GM06990 (cell line): ENCODE measurements at regions not wholly inside any gene's neighbourhood (a gene's known extent, or its start where the extent isn't known, plus 50 kb on each side); places are given as distances from the start of the nearest gene placed in this dataset.

ENCODE experiments used
- DNase-seq: peaks from one replicate; pipeline ENCODE4 v3.0.0-alpha.2; 2011; ENCODE audit not compliant: insufficient read length; ENCODE audit errors: extremely low read depth
- H3K27me3 ChIP-seq: replicated peaks from 2 replicates; pipeline ENCODE4 v1.6.0; 2011; ENCODE audit warnings: low read length; ENCODE audit not compliant: control insufficient read depth, insufficient read depth
- H3K36me3 ChIP-seq: 2 replicates; pipeline ENCODE4 v1.5.1; 2011; ENCODE audit warnings: low read length; ENCODE audit not compliant: control insufficient read depth, insufficient read depth
- H3K4me3 ChIP-seq: replicated peaks from 2 replicates; pipeline ENCODE4 v1.5.1; 2011; ENCODE audit warnings: low read depth, mild to moderate bottlenecking, control low read depth, low read length
- CTCF ChIP-seq: IDR thresholded peaks from 2 replicates; pipeline ENCODE4 v1.5.1; 2011; ENCODE audit warnings: low read length, control low read depth, mild to moderate bottlenecking, inconsistent platforms; ENCODE audit not compliant: insufficient read depth, poor library complexity, severe bottlenecking

GRCh38 chr11:112899235-112900006 lies 61.8 kb upstream of the NCAM1 start:
- TF ChIP-seq CTCF, result no peak
- H3K4me3 ChIP-seq, result no peak overlapping the region
- H3K27me3 ChIP-seq, result no peaks in the 10 kb centered on the region
- no peaks in the 10 kb centered on the region for H3K36me3 ChIP-seq
- no peak for DNase-seq

GRCh38 chr11:112901924-112902323 lies 59.3 kb upstream of the NCAM1 start:
- Histone ChIP-seq H3K27me3 (no peaks in the 10 kb centered on the region), H3K36me3 (no peaks in the 10 kb centered on the region), H3K4me3 (no peak overlapping the region)
- DNase-seq, result no peak
- no peak for TF ChIP-seq CTCF

GRCh38 chr11:112902361-112903011 lies 58.7 kb upstream of the NCAM1 start:
- no peak for TF ChIP-seq CTCF
- Histone ChIP-seq H3K27me3 (no peaks in the 10 kb centered on the region; the same call in 1 of the 2 replicates), H3K4me3 (no peak overlapping the region), H3K36me3 (no peaks in the 10 kb centered on the region)
- no peak for DNase-seq

GRCh38 chr11:112903340-112903739 lies 57.9 kb upstream of the NCAM1 start:
- H3K36me3 ChIP-seq, result no peaks in the 10 kb centered on the region
- no peak overlapping the region for H3K4me3 ChIP-seq
- DNase-seq, result no peak
- no peak for TF ChIP-seq CTCF
- H3K27me3 ChIP-seq, result no peaks in the 10 kb centered on the region; the same call in 1 of the 2 replicates

GRCh38 chr11:112911124-112911523 lies 50.1 kb upstream of the NCAM1 start:
- no peaks in the 10 kb centered on the region for H3K36me3 ChIP-seq
- no peak overlapping the region for H3K4me3 ChIP-seq
- no peak for TF ChIP-seq CTCF
- no peaks in the 10 kb centered on the region; the same call in 1 of the 2 replicates for H3K27me3 ChIP-seq
- no peak for DNase-seq
